HG03521 (cell line): ENCODE measurements at regions not wholly inside any gene's neighbourhood (a gene's known extent, or its start where the extent isn't known, plus 50 kb on each side); places are given as distances from the start of the nearest gene placed in this dataset.

Experiments
- ATAC-seq: cut with Tn5 transposase; IDR thresholded peaks from one replicate; pipeline ENCODE4 v1.9.1; 2021; ENCODE audit warnings: mild to moderate bottlenecking, moderate library complexity; ENCODE audit not compliant: unreplicated experiment

GRCh38 chr2:7281231-7282201 lies 364.3 kb downstream of the RNF144A start:
- no peak for ATAC-seq

- no peak for ATAC-seq
Observed at GRCh38 chr2:7286120-7286519, 368.9 kb downstream of the RNF144A start.

- ATAC-seq: no peak
Observed at GRCh38 chr2:7288484-7288883, 371.3 kb downstream of the RNF144A start.

GRCh38 chr2:7289697-7290096 lies 372.5 kb downstream of the RNF144A start:
- no peak for ATAC-seq

GRCh38 chr2:7292154-7292691 lies 375.0 kb downstream of the RNF144A start:
- no peak for ATAC-seq

- no peak for ATAC-seq
Observed at GRCh38 chr2:7309582-7309981, 392.4 kb downstream of the RNF144A start.

GRCh38 chr2:7324706-7325105 lies 407.5 kb downstream of the RNF144A start:
- ATAC-seq: no peak

GRCh38 chr2:7325186-7325585 lies 408.0 kb downstream of the RNF144A start:
- no peak for ATAC-seq

- ATAC-seq: no peak
Observed at GRCh38 chr2:7329465-7329864, 412.3 kb downstream of the RNF144A start.

- no peak for ATAC-seq
Observed at GRCh38 chr2:7333189-7333765, 416.1 kb downstream of the RNF144A start.

- ATAC-seq: no peak
Observed at GRCh38 chr2:7333960-7334493, 416.8 kb downstream of the RNF144A start.

GRCh38 chr2:7338961-7339360 lies 421.7 kb downstream of the RNF144A start:
- ATAC-seq: no peak

- no peak for ATAC-seq
Observed at GRCh38 chr2:7346336-7346735, 429.1 kb downstream of the RNF144A start.

- ATAC-seq: no peak
Observed at GRCh38 chr2:7348761-7349160, 431.5 kb downstream of the RNF144A start.

- no peak for ATAC-seq
Observed at GRCh38 chr2:7352191-7352590, 435.0 kb downstream of the RNF144A start.

- no peak for ATAC-seq
Observed at GRCh38 chr2:7353571-7353970, 436.4 kb downstream of the RNF144A start.

- ATAC-seq: no peak
Observed at GRCh38 chr2:7355781-7356180, 438.6 kb downstream of the RNF144A start.

GRCh38 chr2:7356909-7357584 lies 439.8 kb downstream of the RNF144A start:
- no peak for ATAC-seq

- no peak for ATAC-seq
Observed at GRCh38 chr2:7357993-7358392, 440.8 kb downstream of the RNF144A start.

GRCh38 chr2:7358865-7359447 lies 441.7 kb downstream of the RNF144A start:
- no peak for ATAC-seq

- ATAC-seq: no peak
Observed at GRCh38 chr2:7363906-7364305, 446.7 kb downstream of the RNF144A start.
